ENCODE measurements at regions not wholly inside any gene's neighbourhood (a gene's known extent, or its start where the extent isn't known, plus 50 kb on each side); places are given as distances from the start of the nearest gene placed in this dataset.

- TF ChIP-seq CTCF (IDR thresholded peaks at IDR 0.05; ENCODE audit: low read depth, low read length, poor library complexity, severe bottlenecking), result no peak
- TF ChIP-seq EZH2phosphoT487 (IDR thresholded peaks at IDR 0.05; ENCODE audit: borderline replicate concordance, low read length), result no peak
These were observed 86.4 kb upstream of the ESRRG start for GRCh38 chr1:216809649-216810048.

Measured in DOHH2 (cell line).